Hypothalamus (tissue), 51 donors: ENCODE measurements at regions not wholly inside any gene's neighbourhood (a gene's known extent, or its start where the extent isn't known, plus 50 kb on each side); places are given as distances from the start of the nearest gene placed in this dataset.

Source experiments
- DNase-seq, 51 donors: peaks; one replicate each; lab custom pipeline; 2025; lab: John Stamatoyannopoulos, UW

DNA sequence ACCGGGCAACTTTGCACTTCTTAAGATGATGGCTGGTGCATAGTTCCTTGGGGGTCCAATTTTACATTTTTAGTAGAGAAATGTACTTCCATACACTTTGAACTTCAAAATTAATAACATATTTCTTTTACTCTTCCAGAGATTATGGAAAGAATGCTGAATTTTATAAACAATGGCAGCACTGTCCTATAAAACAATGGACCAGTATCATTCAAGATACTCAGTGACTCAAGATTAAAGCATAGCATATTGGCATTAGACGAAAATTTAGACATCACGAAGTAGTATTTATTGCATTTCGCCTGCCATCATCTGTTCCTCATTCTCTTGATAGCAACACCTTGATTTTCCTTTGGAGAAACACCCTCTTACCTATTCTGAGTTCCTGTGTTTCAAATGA, 118.3 kb upstream of the ATF7IP start:
- DNase-seq: no peak

- DNase-seq: peak in 7 of 51 donors; percentile 5 to 42 (median 13)
These were observed 116.1 kb upstream of the ATF7IP start for GRCh38 chr12:14249368-14249767.

GRCh38 chr12:14252697-14253096, 112.8 kb upstream of the ATF7IP start:
- no peak for DNase-seq

- no peak for DNase-seq
These were observed 112.0 kb upstream of the ATF7IP start for GRCh38 chr12:14253496-14253895.

GRCh38 chr12:14254781-14255180, 110.7 kb upstream of the ATF7IP start:
- DNase-seq: no peak

DNA sequence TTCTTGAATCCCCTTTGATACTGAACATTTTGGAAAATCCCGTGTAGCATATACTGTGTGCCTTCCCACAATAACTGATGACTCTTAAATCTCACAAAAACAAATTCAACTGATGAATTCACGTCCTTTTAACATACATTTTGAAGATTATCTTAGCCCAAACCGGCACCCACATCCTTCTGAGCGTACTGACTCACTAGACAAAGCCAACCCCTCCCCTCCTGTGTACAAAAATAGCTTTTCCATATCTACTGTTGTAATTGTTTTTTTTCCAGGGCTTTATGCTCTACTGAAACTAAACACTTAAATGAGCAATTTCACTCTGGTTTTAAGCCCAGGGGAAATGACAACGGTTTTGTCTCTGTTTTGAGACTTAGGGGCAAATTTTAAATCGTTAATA, 109.4 kb upstream of the ATF7IP start:
- peak in 1 of 51 donors; percentile 55 for DNase-seq

DNA sequence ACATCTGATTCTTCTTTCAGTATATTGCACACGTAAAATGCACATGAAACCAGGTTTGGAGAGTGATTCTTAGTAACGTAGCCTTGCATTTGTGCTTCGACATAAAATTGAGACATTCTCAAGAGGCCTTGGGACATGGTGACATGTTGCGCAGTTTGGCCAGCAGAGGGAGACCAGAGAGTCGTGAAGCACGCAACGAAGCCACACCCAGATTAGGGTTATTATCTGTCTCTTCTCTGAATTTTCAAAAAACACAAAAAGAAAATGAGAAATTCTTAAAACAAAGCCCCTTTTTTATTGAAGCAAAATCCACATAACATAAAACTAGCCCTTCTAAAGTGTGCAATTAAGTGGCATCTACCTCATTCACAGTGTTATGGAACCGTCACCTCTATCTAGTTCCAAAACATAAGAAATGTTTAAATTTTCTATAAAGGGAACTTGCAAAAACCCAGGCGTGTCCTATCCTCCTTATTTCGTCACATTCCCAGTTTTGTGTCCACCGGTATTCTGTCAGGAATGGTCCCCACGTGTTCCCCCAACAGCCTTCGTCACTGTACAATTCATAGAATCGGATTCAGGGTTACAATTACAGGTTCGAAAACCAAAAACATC, 108.8 kb upstream of the ATF7IP start:
- peak in 33 of 51 donors; percentile 1 to 74 (median 32) for DNase-seq

- DNase-seq: peak in 1 of 51 donors; percentile 70
These were observed 108.2 kb upstream of the ATF7IP start for GRCh38 chr12:14257303-14257733.

- peak in 50 of 51 donors; percentile 19 to 93 (median 80) for DNase-seq
These were observed 107.5 kb upstream of the ATF7IP start for GRCh38 chr12:14257734-14258574.

GRCh38 chr12:14258575-14258940, 106.9 kb upstream of the ATF7IP start:
- peak in 4 of 51 donors; percentile 9 to 62 (median 48) for DNase-seq

- DNase-seq: no peak
These were observed 105.9 kb upstream of the ATF7IP start for GRCh38 chr12:14259481-14260010.

GRCh38 chr12:14260011-14260993, 105.2 kb upstream of the ATF7IP start:
- DNase-seq: peak; percentile 6 to 88 (median 64)

DNA sequence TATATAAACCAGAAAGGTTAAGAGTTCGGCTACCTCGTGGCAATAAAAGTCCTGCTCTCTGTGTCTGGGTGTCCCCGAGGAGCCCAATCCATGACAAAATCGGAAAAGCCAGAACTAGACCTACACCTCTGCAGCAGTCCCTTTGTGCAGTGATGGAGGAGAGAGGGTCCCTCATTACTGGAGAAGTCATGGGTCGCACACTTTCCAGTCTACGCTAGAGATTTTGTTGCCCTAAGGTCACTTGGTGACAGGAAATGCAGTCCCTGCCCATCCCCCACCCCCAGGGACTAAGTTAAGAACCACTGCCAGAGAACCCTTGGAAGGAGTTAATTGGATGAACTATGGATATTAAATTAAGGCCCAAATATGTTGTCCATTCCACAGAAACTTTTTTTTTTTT, 104.4 kb upstream of the ATF7IP start:
- no peak for DNase-seq

DNA sequence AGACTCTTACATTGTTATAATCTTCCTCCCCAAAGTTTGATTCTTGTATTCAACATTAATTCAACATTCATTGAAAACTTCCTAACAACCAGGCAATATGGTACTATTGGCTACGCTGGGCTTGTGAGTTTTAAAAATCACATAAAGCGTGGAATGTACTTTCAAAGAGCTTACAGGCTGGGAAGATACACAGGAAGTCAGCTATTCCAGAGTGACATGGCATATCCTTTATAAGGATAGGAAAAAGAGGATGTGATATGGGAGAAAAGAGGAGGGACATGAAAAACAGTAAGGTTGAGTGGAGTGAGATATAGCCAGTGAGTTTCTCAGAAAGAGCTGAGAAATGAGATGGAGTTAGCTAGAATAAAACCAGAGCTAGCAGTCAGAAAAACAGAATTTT, 103.6 kb upstream of the ATF7IP start:
- DNase-seq: no peak

DNA sequence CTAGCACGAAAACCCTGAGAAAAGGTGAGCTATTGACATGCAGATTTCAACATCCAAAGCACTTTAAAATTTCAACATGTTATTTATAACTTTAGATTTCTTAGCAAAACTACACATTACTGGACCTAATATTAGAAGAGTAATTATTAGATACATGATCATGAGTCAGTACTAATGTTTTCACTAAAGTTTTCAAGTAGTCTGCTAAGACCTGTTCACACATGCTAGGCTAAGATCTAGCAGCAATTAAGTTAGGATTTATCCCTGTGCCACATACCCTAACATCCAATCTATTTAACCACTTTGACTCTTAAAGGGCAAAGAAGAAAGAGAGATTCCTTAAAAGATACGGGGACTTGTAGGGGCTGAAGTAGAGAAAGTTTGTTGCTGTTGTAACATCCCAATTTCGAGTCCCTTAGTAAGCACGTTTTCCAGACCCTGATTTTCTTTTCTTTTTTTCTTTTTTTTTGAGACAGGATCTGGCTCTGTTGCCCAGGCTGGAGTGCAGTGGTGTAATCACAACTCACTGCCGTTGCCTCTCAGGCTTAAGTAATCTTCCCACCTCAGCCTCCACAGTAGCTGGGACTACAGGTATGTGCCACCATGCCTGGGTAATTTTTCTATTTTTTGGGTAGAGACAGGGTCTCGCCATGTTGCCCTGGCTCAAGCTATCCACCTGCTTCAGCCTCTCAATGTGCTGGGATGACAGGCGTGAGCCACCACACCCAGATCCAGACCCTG, 102.5 kb upstream of the ATF7IP start:
- no peak for DNase-seq

- no peak for DNase-seq
These were observed 101.7 kb upstream of the ATF7IP start for GRCh38 chr12:14263742-14264141.

DNA sequence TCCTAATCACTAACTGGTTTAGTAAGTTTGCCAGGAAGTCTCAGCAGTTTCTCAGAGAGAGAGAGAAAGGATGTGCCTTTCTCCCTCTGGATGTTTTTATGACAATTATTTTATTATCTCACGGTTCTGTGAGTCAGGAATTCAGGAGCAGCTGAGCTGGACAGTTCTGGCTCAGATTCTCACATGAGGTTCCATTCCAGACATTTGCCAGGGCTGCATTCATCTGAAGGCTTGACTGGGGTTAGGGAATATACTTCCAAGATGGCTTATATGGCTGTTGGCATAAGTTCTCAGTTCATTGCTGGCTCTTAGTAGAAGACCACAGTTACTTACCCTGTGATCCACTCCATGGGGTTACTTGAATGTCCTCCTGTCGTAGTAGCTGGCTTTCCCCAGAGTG, 101.2 kb upstream of the ATF7IP start:
- no peak for DNase-seq

- no peak for DNase-seq
These were observed 100.7 kb upstream of the ATF7IP start for GRCh38 chr12:14264778-14265177.

- no peak for DNase-seq
These were observed 97.4 kb upstream of the ATF7IP start for GRCh38 chr12:14268120-14268515.

DNA sequence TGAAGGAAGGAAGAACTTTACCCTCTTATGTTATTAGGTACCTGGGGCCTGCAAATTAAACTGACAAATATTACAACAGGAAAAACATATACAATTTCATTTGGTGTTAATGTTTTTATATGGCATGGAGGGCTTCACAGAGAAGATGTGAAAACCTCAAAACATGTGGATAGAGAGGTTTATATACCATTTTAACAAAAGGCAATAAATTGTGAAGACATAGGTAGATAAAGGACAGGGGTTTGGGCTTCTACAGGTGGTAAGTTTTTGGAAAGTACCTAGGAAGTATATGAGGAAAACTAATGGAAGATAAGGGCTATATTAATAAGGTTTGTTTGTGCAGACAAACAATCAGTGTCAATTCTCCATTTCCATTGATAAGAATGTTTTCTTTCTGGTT, 95.1 kb upstream of the ATF7IP start:
- no peak for DNase-seq
